ENCODE measurements at regions not wholly inside any gene's neighbourhood (a gene's known extent, or its start where the extent isn't known, plus 50 kb on each side); places are given as distances from the start of the nearest gene placed in this dataset.
A peak's percentile ranks its signal among the peaks of the same experiment; 100 is the strongest.

GRCh38 chr4:13208558-13209193 is 275.5 kb downstream of the RAB28 start:
- peak; percentile 62 for TF ChIP-seq MAFK (IDR thresholded peaks at IDR 0.05; ENCODE audit: low read depth, low read length)
- peak; percentile 85 for TF ChIP-seq BACH1 (IDR thresholded peaks at IDR 0.05; ENCODE audit: low read length)
- TF ChIP-seq PHF8 (conservative IDR thresholded peaks at IDR 0.05; ENCODE audit: low read depth, low read length) = no peak
- no peak for TF ChIP-seq POU5F1 (IDR thresholded peaks at IDR 0.05; ENCODE audit: low read depth, low read length)
- FAIRE-seq (no peak), DNase-seq (ENCODE audit: low read depth in 1 of 2, low spot score in 2 of 2) (no peak)
- WGBS, 2 experiments (ENCODE audit: extremely low coverage in 1 of 2, insufficient coverage in 1 of 2, insufficient read length in 1 of 2, insufficient replicate concordance in 2 of 2, low coverage in 1 of 2, low lambda C conversion rate in 2 of 2, missing lambda C conversion rate in 1 of 2) = 95% methylated on average over 3 of the region's 3 CpGs; no CpG with 5 or more reads in 1 of the 2 experiments
- no peak overlapping the region for H3K14ac ChIP-seq (ENCODE audit: insufficient read length)
- no peak overlapping the region for H3K4me3 ChIP-seq (ENCODE audit: extremely low read depth in 1 of 4, insufficient read depth in 2 of 4, low read depth in 3 of 4, low read length in 4 of 4)
- no peaks in the 10 kb centered on the region for H3K4me1 ChIP-seq (replicated peaks in 1 of 4; ENCODE audit: control insufficient read depth in 3 of 4, insufficient read depth in 4 of 4, low read length in 3 of 4)
- H4K8ac ChIP-seq (ENCODE audit: extremely low read depth, insufficient read depth, low read length) = no peak overlapping the region
- no peak overlapping the region for H3K27ac ChIP-seq (ENCODE audit: low read depth, low read length)
- no peaks in the 10 kb centered on the region for H3K9me3 ChIP-seq (ENCODE audit: insufficient read depth in 2 of 2, low read depth in 1 of 2, low read length in 1 of 2)
- no peak overlapping the region for H3K56ac ChIP-seq (replicated peaks; ENCODE audit: insufficient read length, low read depth, low read length)
- no peaks in the 10 kb centered on the region for H3K23me2 ChIP-seq (ENCODE audit: low read depth, low read length)
- H2BK5ac ChIP-seq (ENCODE audit: low read depth, low read length) = no peak overlapping the region
- no peak overlapping the region for H2BK120ac ChIP-seq (replicated peaks; ENCODE audit: low read depth, low read length)
- no peaks in the 10 kb centered on the region for H3K36me3 ChIP-seq (ENCODE audit: control insufficient read depth in 2 of 4, insufficient read depth in 4 of 4, low read length in 3 of 4)
- no peaks in the 10 kb centered on the region for H3K27me3 ChIP-seq (replicated peaks in 1 of 4; ENCODE audit: control insufficient read depth in 3 of 4, extremely low read depth in 1 of 4, insufficient read depth in 3 of 4, low read length in 3 of 4)
- H3K18ac ChIP-seq (ENCODE audit: extremely low read depth, low read length) = no peak overlapping the region
- H2AFZ ChIP-seq (ENCODE audit: low read length) = no peak overlapping the region
- CTCF ChIA-PET (ENCODE audit: partially characterized antibody) = interaction anchor here (1.2 to 2.1 kb wide), 3 partner anchors 15 to 40 kb away, joined by 3 to 4 read pairs (median 4); no protein-coding TSS in a partner anchor
- POLR2A ChIA-PET (ENCODE audit: partially characterized antibody) = no interaction called here
- H2BK20ac ChIP-seq (ENCODE audit: low read length) = 0 out of 2 replicates have a peak overlapping the region, but pooled peaks have one; percentile 26
- H4K91ac ChIP-seq (replicated peaks; ENCODE audit: insufficient read length, low read length) = no peak overlapping the region
- no peak overlapping the region for H3K9ac ChIP-seq (replicated peaks in 1 of 4; ENCODE audit: extremely low read depth in 1 of 4, low read depth in 3 of 4, low read length in 3 of 4)
- H2BK15ac ChIP-seq (ENCODE audit: low read length) = no peak overlapping the region
- no peak overlapping the region for H3K4me2 ChIP-seq (ENCODE audit: insufficient read depth in 1 of 2, low read depth in 2 of 2, low read length in 2 of 2)
- H3K4ac ChIP-seq (replicated peaks; ENCODE audit: insufficient read length, low read depth, low read length) = no peak overlapping the region
- no peak overlapping the region for H4K5ac ChIP-seq (ENCODE audit: insufficient read length, low read depth, low read length)
- no peaks in the 10 kb centered on the region for H3K79me1 ChIP-seq (ENCODE audit: low read depth, low read length)
- no peaks in the 10 kb centered on the region for H3K79me2 ChIP-seq (ENCODE audit: control insufficient read depth in 1 of 2, insufficient read depth in 2 of 2, low read length in 2 of 2)
- no peak overlapping the region for H3K23ac ChIP-seq (ENCODE audit: insufficient read length)
- no peak overlapping the region for H2AK5ac ChIP-seq (ENCODE audit: low read depth, low read length)
- H2BK12ac ChIP-seq (ENCODE audit: low read depth, low read length) = no peak overlapping the region
- peaks cover 0 to 1% of the 10 kb centered on the region in 2 experiments for H4K20me1 ChIP-seq (replicated peaks in 1 of 2; ENCODE audit: control insufficient read depth in 1 of 2, insufficient read depth in 2 of 2, low read length in 2 of 2)
